ENCODE measurements at regions not wholly inside any gene's neighbourhood (a gene's known extent, or its start where the extent isn't known, plus 50 kb on each side); places are given as distances from the start of the nearest gene placed in this dataset.

DNA sequence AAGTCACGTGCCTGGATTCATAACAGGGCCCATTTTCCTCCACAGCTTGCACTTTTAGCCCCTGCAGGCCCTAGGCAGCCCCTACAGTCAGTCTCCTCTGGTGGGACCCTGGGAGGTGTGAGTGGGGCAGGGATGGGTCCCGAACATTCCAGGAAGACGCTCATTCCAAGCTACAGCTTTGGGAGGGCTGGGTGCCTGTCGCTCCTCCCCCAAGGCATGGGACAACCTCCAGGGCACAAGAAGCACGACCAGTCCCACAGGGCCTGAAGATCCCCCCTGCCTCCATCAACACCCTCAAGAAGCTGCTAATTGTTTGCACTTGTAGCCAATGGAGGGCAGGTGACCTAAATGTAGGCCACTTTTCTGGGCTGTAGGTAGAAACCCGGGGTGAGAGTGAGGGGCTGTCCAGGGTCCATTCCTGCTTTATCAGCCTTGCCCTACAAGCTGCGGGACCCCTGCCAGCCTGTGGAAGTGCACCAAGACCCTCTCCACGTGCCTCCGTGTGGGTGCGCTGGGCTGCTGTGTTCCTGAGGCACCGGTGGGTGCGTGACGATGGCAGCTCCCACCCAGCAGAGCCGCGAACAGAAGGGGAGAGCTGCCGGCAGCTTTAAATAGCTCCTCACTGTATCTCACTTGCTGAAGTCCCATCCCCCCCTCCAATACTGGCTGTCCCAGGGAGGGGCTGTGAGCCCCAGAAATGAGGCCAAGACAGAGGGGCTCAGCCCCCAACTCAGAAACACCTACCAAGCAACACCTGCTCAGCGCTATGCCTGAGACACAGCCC is 91.9 kb upstream of the ARAP3 start:
- no peak for TF ChIP-seq CTCF (IDR thresholded peaks at IDR 0.05; ENCODE audit: insufficient read depth, low read length, missing control alignments)
- ChIA-PET CTCF (interaction anchor here (1.2 to 1.5 kb wide), 2 partner anchors 117 to 187 kb away, joined by 3 to 4 read pairs; no protein-coding TSS in a partner anchor), POLR2A (no interaction called here)
- DNase-seq (ENCODE audit: low read depth, low spot score): no peak
- no peak overlapping the region for H3K4me3 ChIP-seq (ENCODE audit: low read depth, low read length)

GRCh38 chr5:141772281-141772680 is 90.3 kb upstream of the ARAP3 start:
- DNase-seq (ENCODE audit: low read depth, low spot score): no peak
- TF ChIP-seq CTCF (IDR thresholded peaks at IDR 0.05; ENCODE audit: insufficient read depth, low read length, missing control alignments): no peak

DNA sequence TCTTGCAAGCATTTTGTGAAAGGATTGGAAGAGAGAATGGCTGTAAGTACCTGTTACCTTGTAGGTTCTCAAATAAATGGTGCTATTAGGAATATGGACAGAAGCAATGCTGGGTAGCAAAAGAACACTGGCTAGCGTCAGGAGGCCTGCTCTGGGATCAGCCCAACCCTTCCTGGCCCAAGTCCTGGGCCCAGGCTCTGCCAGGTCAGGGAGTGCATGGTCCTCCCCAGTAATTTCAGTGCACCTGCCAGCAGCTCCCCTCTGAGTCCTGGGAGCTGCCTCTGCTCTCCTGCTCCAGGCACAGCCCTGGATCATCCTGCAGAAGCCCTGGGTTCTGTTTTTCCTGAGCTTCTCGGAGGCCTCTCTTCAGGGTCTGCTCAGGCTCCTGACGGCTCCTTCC is 89.5 kb upstream of the ARAP3 start:
- CTCF ChIA-PET: interaction anchor here (1.2 kb wide), 1 partner anchor 70 kb away, joined by 4 read pairs; no protein-coding TSS in a partner anchor
- POLR2A ChIA-PET: no interaction called here
- H3K4me3 ChIP-seq (ENCODE audit: low read depth, low read length): no peak overlapping the region
- DNase-seq (ENCODE audit: low read depth, low spot score): no peak
- TF ChIP-seq CTCF (IDR thresholded peaks at IDR 0.05; ENCODE audit: insufficient read depth, low read length, missing control alignments): no peak

More at GRCh38 chr5:141772281-141772680, 90.3 kb upstream of the ARAP3 start:
- ChIA-PET POLR2A (interaction anchor here (1.1 kb wide), 1 partner anchor 17 kb away, joined by 4 read pairs; no protein-coding TSS in a partner anchor), CTCF (interaction anchor here (1.0 to 1.5 kb wide), 2 partner anchors 107 to 119 kb away, joined by 3 read pairs; no protein-coding TSS in a partner anchor)
- no peak overlapping the region for H3K4me3 ChIP-seq (ENCODE audit: low read depth, low read length)

GRCh38 chr5:141771031-141771430 is 89.0 kb upstream of the ARAP3 start:
- no peak for DNase-seq (ENCODE audit: low read depth, low spot score)
- ChIA-PET CTCF (interaction anchor here (0.8 to 1.2 kb wide), 2 partner anchors 69 to 108 kb away, joined by 4 to 6 read pairs; partner anchors contain the start of gene PCDH1), POLR2A (no interaction called here)
- TF ChIP-seq CTCF (IDR thresholded peaks at IDR 0.05; ENCODE audit: insufficient read depth, low read length, missing control alignments): no peak
- no peak overlapping the region for H3K4me3 ChIP-seq (ENCODE audit: low read depth, low read length)

- DNase-seq (ENCODE audit: low read depth, low spot score): no peak
- ChIA-PET POLR2A (no interaction called here), CTCF (interaction anchor here (1.0 to 1.6 kb wide), 2 partner anchors 10 to 109 kb away, joined by 3 read pairs; partner anchors contain the start of gene PCDH1)
- H3K4me3 ChIP-seq (ENCODE audit: low read depth, low read length): no peak overlapping the region
- TF ChIP-seq CTCF (IDR thresholded peaks at IDR 0.05; ENCODE audit: insufficient read depth, low read length, missing control alignments): no peak
Measured at GRCh38 chr5:141769671-141770070, 87.6 kb upstream of the ARAP3 start.

GRCh38 chr5:141767671-141768070 is 85.6 kb upstream of the ARAP3 start:
- TF ChIP-seq CTCF (IDR thresholded peaks at IDR 0.05; ENCODE audit: insufficient read depth, low read length, missing control alignments): no peak
- POLR2A ChIA-PET: no interaction called here
- CTCF ChIA-PET: interaction anchor here (2.2 kb wide), 1 partner anchor 111 kb away, joined by 8 read pairs; the partner anchor contains the start of gene PCDH1
- no peak for DNase-seq (ENCODE audit: low read depth, low spot score)
- no peak overlapping the region for H3K4me3 ChIP-seq (ENCODE audit: low read depth, low read length)

Data from AG04449 (cell line).